Astrocyte (in vitro differentiated cells and primary cell): ENCODE measurements at regions not wholly inside any gene's neighbourhood (a gene's known extent, or its start where the extent isn't known, plus 50 kb on each side); places are given as distances from the start of the nearest gene placed in this dataset.

Experiments
- CTCF ChIP-seq: IDR thresholded peaks from 2 replicates; pipeline ENCODE4 v1.5.1; 2011; ENCODE audit warnings: low read depth, mild to moderate bottlenecking, inconsistent platforms, low read length, moderate library complexity; ENCODE audit not compliant: insufficient read depth
- EZH2 ChIP-seq: IDR thresholded peaks from 2 replicates; pipeline ENCODE4 v1.6.1; 2012; ENCODE audit warnings: mild to moderate bottlenecking, low read length, inconsistent platforms; ENCODE audit not compliant: insufficient read depth

GRCh38 chr14:51430633-51431032, 190.6 kb downstream of the TMX1 start:
- no peak for TF ChIP-seq CTCF
- TF ChIP-seq EZH2 = no peak
